GM12892 (cell line): ENCODE measurements at regions not wholly inside any gene's neighbourhood (a gene's known extent, or its start where the extent isn't known, plus 50 kb on each side); places are given as distances from the start of the nearest gene placed in this dataset.

Source experiments
- POLR2A ChIP-seq: IDR thresholded peaks from 2 replicates; pipeline ENCODE4 v1.6.1; 2011; ENCODE audit warnings: low read depth, low read length, control low read depth
- POLR2AphosphoS5 ChIP-seq: IDR thresholded peaks from 2 replicates; pipeline ENCODE4 v1.6.1; 2011; ENCODE audit warnings: low read depth, low read length, control low read depth

GRCh38 chrX:45847961-45848360 is 647.3 kb upstream of the DIPK2B start:
- TF ChIP-seq POLR2A (no peak), POLR2AphosphoS5 (no peak)
